HG03159 (cell line): ENCODE measurements at regions not wholly inside any gene's neighbourhood (a gene's known extent, or its start where the extent isn't known, plus 50 kb on each side); places are given as distances from the start of the nearest gene placed in this dataset.
A peak's percentile ranks its signal among the peaks of the same experiment; 100 is the strongest.
"Not testable (repeated sequence)": the region's sequence is repeated elsewhere in the genome, so short reads cannot be mapped to it uniquely, and the experiment has no call there.

Experiments used
- ATAC-seq: cut with Tn5 transposase; IDR thresholded peaks from one replicate; pipeline ENCODE4 v1.9.1; 2021; ENCODE audit warnings: mild to moderate bottlenecking, moderate library complexity; ENCODE audit not compliant: unreplicated experiment

DNA sequence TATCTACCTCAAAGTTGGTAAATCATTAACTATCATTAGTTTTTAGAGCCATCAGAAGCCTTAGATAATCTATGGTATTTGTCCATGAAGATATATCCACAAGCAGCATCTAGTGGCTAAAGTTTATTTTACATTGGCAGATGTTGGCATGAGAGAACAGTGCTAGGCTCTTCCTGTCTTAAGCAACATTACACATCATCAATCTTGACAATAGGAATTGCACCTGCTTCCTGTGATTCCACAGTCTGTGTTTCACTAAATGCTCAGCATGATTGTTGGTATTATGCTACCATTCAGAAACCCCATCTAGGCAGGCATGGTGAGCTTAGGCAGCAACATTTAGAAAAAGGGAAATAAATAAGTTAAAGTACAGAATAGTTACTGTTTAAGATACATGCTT is 246.6 kb downstream of the SLCO4C1 start:
- no peak for ATAC-seq

DNA sequence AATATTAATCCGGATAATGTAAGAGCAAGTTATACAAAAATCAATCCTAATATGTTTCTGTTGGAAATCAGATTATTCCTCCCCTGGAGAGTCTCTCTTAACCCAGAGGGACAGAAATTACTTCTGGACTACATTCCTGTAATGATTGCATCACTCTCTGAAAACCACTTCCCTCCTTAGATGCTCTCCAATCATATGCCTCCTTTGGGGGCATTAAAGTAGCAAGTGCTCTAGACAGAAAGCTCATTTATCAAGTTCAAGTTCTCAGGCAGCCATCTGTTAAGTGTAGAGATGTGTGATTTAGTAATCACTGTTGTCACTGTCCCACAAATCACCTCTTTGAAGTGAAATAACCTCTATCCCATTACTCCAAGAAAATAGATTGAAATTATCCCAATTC is 247.1 kb downstream of the SLCO4C1 start:
- ATAC-seq, result no peak

DNA sequence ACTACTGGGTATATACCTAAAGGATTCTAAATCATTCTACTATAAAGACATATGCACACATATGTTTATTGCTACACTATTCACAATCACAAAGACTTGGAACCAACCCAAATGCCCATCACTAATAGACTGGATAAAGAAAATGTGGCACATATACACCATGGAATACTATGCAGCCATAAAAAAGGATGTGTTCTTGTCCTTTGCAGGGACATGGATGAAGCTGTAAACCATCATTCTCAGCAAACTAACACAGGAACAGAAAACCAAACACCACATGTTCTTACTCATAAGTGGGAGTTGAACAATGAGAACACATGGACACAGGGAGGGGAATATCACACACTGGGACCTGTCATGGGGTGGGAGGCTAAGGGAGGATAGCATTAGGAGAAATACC is 249.0 kb downstream of the SLCO4C1 start:
- not testable (repeated sequence) for ATAC-seq

DNA sequence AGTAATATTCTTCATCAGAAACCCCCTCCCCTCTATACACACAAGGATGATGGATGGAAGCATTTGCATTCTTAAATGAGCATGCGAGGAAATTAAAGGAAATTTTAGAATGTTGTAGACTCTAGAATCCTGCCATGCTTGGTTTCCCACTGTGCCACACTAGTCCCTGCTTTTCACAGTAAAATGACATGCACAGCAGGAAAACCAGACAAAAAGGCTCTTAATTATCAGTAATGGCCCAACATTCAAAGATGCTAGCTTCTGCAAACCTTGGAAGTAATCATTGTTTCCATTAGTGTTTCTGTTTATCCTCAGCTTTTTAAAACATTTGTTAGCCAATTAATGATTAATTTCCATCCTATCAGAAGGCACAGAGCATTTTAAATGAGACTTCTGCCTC is 255.8 kb downstream of the SLCO4C1 start:
- no peak for ATAC-seq

DNA sequence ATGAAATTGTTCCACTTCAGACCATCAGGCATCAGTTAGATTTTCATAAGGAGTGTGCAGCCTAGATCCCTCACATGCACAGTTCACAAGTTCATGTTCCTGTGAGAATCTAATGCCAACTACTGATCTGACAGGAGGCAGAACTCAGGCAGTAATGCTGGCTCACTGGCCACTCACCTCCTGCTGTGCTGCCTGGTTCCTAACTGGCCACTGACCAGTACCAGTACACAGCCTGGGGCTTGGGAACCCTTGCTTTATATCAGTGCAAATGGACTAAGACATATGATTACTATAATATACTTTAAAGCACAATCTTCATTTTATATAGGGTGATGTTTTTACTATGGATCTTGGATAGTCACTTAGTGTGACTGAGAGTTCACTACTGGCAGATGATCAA is 259.2 kb downstream of the SLCO4C1 start:
- ATAC-seq, result no peak

DNA sequence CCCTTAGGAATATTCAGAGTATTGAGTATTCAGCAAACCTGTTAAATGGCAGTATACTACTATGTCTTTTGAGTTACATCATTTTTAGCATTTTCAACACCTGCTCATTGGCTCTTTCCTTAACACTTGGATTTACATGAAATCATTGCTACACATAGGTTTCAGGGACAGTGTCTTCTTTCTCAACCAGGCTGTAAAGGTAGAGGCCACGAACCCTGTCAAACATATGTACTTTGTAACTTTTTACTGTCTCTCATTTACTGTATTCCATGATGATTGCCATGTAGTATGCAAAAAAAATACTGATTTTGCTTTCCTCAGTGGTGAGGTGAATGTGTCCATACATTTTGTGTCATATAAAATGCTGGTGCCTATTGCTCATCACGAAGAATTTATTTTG is 264.4 kb downstream of the SLCO4C1 start:
- no peak for ATAC-seq

GRCh38 chr5:102018690-102019089 is 277.4 kb downstream of the SLCO4C1 start:
- no peak for ATAC-seq

DNA sequence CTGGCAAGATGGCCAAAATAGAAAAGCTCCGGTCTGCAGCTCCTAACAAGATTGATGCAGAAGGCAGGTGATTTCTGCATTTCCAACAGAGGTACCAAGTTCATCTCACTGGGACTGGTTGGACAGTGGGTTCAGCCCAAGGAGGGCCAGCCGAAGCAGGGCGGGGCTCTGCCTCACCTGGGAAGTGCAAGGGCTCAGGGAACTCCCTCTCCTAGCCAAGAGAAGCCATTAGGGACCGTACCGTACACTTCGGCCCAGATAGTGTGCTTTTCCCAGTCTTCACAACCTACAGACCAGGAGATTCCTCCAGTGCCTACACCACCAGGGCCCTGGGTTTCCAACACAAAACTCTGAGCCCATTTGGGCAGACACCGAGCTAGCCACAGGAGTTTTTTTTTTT is 277.8 kb downstream of the SLCO4C1 start:
- no peak for ATAC-seq

DNA sequence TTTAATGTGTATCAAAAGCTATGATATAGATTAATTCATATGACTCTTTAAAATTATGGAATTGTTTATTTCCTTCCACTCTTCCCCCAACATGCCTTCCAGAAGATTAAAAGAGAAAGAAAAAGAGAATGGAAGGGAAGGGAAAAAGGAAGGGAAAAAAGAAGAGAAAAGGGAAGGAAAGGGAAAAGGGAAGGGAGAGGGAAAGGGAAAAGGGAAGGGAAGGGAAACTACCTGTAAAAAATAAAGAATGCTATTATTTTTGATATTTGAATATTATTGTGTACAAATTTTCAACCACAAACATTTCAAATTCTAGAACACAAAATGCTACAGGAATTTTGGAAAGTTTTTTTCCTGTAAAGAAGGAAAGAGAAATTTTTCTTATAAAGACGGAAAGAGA is 281.7 kb downstream of the SLCO4C1 start:
- no peak for ATAC-seq

GRCh38 chr5:102010644-102011043 is 285.4 kb downstream of the SLCO4C1 start:
- no peak for ATAC-seq

DNA sequence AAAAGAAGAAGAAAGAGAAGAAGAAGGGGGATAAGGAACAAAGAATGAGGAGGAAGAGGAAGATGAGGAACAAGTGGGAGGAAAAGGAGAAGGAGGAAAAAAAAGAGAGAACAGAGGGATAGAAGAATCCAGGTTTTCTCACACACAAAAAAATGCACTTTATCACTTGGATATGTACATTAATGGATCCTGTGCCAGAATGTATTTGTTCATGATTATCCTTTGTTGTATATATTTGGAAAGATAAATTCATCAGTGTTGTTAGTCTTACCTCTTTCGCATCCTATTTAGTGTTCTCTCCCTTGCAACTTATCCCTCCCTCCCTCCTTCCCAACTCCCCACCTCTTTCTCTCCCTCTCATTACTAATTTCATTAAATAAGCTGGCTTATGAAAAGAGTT is 298.8 kb downstream of the SLCO4C1 start:
- ATAC-seq, result no peak

DNA sequence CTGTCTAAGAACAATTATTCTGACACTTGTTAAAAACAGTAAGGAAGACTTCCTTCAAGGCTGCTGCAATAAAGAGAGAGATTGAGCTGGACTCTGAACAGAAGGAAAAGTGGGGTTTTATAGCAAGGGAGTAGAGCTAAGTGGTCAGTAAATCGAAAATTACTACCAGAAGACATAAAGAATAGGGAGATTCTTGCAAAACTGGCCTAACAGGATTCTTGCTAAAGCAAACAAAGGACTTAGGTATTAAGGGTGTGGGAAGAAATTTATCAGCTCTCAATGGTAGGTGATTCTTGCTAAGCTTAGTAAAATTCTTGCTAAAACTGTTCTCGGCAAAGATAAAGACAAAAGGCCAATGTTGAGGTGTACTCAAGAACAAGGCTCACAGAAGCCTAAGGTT is 300.5 kb downstream of the SLCO4C1 start:
- no peak for ATAC-seq

DNA sequence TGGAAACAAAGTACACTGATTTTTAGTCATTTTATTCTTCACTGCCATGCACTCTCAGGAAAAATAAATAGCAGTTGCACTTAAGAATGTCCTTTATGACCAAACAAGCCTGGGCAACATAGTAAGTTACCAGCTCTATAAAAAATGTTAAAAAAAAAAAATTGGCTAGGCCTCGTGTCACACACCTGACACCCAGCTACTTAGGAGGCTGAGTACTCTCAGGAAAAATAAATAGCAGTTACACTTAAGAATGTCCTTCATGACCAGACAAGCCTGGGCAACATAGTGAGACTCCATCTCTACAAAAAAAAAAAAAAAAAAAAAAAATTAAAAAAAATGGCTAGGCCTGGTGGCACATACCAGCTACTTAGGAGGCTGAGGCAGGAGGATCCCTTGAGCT is 304.6 kb downstream of the SLCO4C1 start:
- no peak for ATAC-seq

- no peak for ATAC-seq
These were observed 306.4 kb downstream of the SLCO4C1 start for GRCh38 chr5:101989659-101990058.

DNA sequence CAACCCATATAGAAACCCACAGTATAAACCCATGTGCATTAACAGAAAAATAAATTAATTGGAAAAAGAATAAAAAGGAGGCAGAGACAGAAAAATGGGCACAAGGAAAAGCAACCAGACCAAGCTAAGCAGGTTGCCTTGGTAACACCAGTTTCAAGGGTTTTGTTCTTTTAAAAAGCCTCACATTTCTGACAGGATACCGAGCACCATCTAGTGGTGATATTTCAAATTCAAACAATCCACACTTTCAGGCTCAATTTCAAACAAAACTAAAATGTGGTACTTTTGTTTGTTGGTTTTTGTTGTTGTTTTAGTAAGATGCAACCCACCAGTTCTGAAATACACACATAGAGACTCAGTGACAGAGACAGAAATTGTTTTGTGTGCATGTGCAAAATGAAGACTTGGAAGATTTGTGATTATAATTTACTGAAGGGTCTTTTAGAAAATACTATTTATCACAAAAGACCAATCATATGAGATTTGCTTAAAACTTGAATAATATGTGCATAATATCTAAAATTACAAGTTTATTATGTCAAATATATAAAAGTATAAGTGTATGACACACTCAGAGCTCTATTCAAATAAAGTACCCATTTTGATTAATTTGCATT is 318.2 kb downstream of the SLCO4C1 start:
- peak; percentile 96 for ATAC-seq

DNA sequence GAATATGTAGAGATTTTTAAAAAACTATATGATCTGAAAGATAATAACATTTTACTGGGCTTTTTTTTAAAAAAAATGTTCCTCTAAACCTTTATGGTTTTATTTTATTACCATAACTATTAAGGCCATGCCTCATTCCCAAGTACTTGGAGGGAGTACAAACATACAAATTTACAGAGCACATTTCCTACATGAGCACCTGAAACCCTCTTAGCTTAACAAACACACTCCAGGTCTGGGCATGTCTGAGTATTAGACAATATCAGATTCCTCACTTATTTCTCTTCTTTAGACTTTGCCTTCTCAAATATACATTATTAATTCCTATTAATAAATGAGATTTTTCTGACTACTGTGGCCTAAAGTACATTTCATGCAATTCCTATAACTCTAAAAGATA is 319.2 kb downstream of the SLCO4C1 start:
- ATAC-seq, result no peak

DNA sequence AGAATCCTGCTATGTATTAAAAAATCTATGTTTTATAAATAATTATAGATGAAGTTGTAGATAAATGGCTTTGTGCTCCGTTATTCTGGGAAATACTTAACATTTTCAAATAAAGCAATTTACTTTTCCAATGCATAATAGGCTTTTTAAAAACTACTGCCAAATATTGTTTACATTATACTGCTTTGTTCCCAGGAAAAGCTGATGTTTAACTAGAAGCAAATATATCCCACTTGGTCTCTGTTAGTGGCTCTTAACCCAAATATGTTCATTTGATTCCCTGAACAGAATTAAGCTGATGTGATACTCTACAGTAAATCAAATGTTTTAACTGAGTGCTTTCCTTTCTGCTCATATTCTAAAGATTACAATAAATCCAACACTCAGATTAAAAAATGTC is 326.3 kb downstream of the SLCO4C1 start:
- ATAC-seq, result no peak

GRCh38 chr5:101966476-101966875 is 329.6 kb downstream of the SLCO4C1 start:
- ATAC-seq, result no peak

GRCh38 chr5:101955891-101956290 is 340.2 kb downstream of the SLCO4C1 start:
- no peak for ATAC-seq

- ATAC-seq, result no peak
These were observed 346.1 kb downstream of the SLCO4C1 start for GRCh38 chr5:101950019-101950418.

- ATAC-seq, result no peak
These were observed 347.5 kb downstream of the SLCO4C1 start for GRCh38 chr5:101948615-101949014.

DNA sequence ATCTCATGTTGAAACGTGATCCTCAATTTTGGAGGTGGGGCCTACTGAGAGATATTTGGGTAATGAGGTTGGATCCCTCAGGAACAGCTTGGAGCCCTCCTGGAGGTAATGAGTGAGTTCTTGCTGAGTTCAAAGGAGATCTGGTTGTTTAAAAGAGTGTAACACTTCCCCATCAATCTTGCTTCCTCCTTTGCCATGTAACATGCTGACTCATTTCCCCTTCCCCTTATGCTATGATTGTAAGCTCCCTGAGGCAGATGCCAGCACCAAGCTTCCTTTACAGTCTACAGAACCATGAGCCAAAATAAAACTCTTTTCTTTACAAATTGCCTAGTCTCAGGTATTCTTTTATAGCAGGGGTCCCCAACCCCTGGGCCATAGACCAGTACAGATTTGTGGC is 352.3 kb downstream of the SLCO4C1 start:
- peak; percentile 48 for ATAC-seq

DNA sequence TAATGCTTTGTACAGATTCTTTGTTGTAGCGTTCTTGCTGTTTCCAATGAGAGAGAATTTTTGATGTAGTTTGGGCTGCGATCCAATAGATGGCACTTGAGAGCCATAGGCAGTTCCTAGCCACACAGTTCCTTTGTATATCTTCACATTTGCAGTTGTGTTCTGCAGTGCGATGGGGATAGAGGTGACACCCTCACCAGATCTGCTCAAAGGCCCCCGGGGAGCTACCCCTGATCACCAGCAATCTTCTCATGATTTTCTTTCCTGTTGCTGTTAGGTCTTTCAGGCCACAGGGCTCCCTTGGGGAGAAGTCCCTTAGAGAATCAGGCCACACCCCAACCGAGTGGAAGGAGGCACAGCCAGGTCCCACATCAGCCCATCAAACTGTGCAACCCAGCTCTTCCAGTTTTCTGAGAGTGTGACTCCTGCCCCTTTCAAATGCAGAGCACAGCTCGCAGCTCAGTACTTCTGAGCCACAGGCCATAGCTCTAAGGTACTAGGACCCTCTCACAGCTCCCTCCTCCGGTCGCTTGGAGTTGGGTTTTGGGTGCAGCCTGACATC is 353.7 kb downstream of the SLCO4C1 start:
- ATAC-seq, result peak; percentile 90
